Uterus (tissue), 2 donors: ENCODE measurements at regions not wholly inside any gene's neighbourhood (a gene's known extent, or its start where the extent isn't known, plus 50 kb on each side); places are given as distances from the start of the nearest gene placed in this dataset.

Experiments
- POLR2A ChIP-seq, 2 donors: fragments of 450-650 bp; IDR thresholded peaks; one replicate each; pipeline ENCODE4 v1.6.1; 2016; ENCODE audit warnings: antibody characterized with exemption in 2 of 2, mild to moderate bottlenecking in 1 of 2, moderate library complexity in 1 of 2
- TF ChIP-seq, protein P1 (sequence below), 4 experiments: fragments of 200-600 bp in 2 of 4; fragments of 450-650 bp in 2 of 4; sonication (generic) in 2 of 4; IDR thresholded peaks; one replicate each; pipeline ENCODE4 v1.5.1; 2016 to 2019; ENCODE audit warnings: antibody characterized with exemption in 4 of 4, mild to moderate bottlenecking in 2 of 4, moderate library complexity in 1 of 4

DNA sequence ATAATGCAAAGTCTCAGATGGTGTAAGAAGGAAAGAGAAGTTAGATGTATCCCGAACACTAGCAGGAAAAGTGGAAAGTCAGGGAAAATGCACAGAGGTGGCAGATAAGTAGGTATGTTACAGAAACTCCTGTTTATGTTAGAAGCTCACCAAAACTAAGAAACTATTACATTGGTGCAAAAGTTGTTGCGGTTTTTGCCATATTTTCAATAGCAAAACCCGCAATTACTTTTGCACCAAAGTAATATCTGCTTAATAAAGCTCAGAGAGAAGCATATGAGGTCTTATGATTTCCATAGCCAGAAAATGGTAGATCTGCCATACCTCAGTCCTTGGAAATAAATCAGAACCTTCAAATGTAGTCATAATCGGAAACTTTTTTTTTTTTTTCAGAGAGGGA lies 1035.6 kb downstream of the PCDH7 start:
- TF ChIP-seq, protein P1, sequence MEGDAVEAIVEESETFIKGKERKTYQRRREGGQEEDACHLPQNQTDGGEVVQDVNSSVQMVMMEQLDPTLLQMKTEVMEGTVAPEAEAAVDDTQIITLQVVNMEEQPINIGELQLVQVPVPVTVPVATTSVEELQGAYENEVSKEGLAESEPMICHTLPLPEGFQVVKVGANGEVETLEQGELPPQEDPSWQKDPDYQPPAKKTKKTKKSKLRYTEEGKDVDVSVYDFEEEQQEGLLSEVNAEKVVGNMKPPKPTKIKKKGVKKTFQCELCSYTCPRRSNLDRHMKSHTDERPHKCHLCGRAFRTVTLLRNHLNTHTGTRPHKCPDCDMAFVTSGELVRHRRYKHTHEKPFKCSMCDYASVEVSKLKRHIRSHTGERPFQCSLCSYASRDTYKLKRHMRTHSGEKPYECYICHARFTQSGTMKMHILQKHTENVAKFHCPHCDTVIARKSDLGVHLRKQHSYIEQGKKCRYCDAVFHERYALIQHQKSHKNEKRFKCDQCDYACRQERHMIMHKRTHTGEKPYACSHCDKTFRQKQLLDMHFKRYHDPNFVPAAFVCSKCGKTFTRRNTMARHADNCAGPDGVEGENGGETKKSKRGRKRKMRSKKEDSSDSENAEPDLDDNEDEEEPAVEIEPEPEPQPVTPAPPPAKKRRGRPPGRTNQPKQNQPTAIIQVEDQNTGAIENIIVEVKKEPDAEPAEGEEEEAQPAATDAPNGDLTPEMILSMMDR (IDR thresholded peaks at IDR 0.05) = no peak
- TF ChIP-seq POLR2A (IDR thresholded peaks at IDR 0.05) = no peak
